ENCODE measurements at regions not wholly inside any gene's neighbourhood (a gene's known extent, or its start where the extent isn't known, plus 50 kb on each side); places are given as distances from the start of the nearest gene placed in this dataset.

GRCh38 chr9:129462360-129462759 lies 158.5 kb downstream of the C9orf50 start:
- H3K27me3 ChIP-seq (ENCODE audit: insufficient read depth, poor library complexity, severe bottlenecking), result no peaks in the 10 kb centered on the region
- no peak overlapping the region for H3K4me3 ChIP-seq (replicated peaks; ENCODE audit: insufficient read depth, low read length)
- H3K27ac ChIP-seq (replicated peaks), result no peak overlapping the region
- TF ChIP-seq GABPA (IDR thresholded peaks at IDR 0.05; ENCODE audit: low read depth) (no peak), POLR2AphosphoS5 (IDR thresholded peaks at IDR 0.05; ENCODE audit: low read depth) (no peak), SPI1 (IDR thresholded peaks at IDR 0.05; ENCODE audit: borderline replicate concordance, low read depth) (no peak), REST (IDR thresholded peaks at IDR 0.05; ENCODE audit: insufficient replicate concordance, low read depth) (no peak)
- TF ChIP-seq, protein P1, sequence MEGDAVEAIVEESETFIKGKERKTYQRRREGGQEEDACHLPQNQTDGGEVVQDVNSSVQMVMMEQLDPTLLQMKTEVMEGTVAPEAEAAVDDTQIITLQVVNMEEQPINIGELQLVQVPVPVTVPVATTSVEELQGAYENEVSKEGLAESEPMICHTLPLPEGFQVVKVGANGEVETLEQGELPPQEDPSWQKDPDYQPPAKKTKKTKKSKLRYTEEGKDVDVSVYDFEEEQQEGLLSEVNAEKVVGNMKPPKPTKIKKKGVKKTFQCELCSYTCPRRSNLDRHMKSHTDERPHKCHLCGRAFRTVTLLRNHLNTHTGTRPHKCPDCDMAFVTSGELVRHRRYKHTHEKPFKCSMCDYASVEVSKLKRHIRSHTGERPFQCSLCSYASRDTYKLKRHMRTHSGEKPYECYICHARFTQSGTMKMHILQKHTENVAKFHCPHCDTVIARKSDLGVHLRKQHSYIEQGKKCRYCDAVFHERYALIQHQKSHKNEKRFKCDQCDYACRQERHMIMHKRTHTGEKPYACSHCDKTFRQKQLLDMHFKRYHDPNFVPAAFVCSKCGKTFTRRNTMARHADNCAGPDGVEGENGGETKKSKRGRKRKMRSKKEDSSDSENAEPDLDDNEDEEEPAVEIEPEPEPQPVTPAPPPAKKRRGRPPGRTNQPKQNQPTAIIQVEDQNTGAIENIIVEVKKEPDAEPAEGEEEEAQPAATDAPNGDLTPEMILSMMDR (IDR thresholded peaks at IDR 0.05; ENCODE audit: insufficient read depth, low read length), result no peak
- no peak for DNase-seq (ENCODE audit: low read depth in 1 of 2, low spot score in 1 of 2)

DNA sequence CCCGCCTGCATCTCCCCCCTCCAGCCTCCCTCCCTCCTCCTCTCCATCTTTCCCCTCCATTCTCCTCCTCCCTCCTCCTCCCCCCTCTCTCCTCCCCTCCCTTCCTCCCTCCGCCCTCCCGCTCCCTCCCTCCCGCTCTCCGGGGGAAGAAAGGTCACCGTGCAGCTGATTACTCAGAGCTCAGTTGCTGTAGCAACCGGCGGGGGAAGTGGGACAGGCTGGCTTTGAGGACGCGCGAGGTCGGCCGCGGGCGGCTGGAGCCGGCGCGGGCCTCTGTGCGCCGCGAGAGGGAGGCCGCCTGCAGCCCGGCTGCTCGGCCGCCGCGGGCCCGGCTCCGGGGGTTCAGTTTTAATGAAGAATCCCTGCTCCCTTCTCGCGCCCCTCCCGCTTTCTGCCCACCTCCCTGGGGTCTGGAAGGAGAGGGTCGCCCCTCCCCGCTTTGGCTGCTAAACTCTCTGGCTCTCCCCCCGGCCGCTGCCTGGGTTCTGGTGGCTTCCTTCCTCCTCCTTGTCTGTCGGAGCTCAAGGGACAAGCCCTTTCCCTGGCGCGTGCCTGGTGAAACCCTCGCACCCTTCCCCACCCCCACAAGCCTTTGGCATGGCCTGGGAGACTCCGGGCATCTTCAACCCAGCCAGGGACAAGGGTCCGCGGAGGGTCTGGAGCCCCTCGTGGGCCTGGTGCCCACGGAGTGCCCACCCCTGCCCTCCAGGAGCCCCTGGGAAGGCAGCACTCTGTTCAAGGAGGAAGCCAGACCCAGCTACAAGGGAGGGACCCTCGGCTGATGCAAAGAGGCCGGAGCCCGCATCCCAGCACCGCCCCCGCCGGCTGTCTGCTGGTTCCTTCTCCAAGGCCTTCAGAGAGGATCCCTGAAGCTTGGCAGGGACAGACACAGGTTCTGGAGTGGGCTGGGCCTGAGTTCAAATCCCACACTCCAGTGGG lies 160.3 kb downstream of the C9orf50 start:
- Histone ChIP-seq H3K27ac (replicated peaks) (peak overlapping the region; percentile 100), H3K27me3 (ENCODE audit: insufficient read depth, poor library complexity, severe bottlenecking) (no peaks in the 10 kb centered on the region), H3K4me3 (replicated peaks; ENCODE audit: insufficient read depth, low read length) (peak overlapping the region; percentile 5)
- DNase-seq (ENCODE audit: low read depth in 1 of 2, low spot score in 1 of 2), result peak; percentile 99
- peak; percentile 91 for TF ChIP-seq SPI1 (IDR thresholded peaks at IDR 0.05; ENCODE audit: borderline replicate concordance, low read depth)
- TF ChIP-seq, protein P1 (IDR thresholded peaks at IDR 0.05; ENCODE audit: insufficient read depth, low read length), result no peak
- TF ChIP-seq POLR2AphosphoS5 (IDR thresholded peaks at IDR 0.05; ENCODE audit: low read depth), result peak; percentile 74
- TF ChIP-seq GABPA (IDR thresholded peaks at IDR 0.05; ENCODE audit: low read depth), result no peak
- TF ChIP-seq REST (IDR thresholded peaks at IDR 0.05; ENCODE audit: insufficient replicate concordance, low read depth), result no peak

- no peak for TF ChIP-seq GABPA (IDR thresholded peaks at IDR 0.05; ENCODE audit: low read depth)
- TF ChIP-seq SPI1 (IDR thresholded peaks at IDR 0.05; ENCODE audit: borderline replicate concordance, low read depth), result no peak
- TF ChIP-seq REST (IDR thresholded peaks at IDR 0.05; ENCODE audit: insufficient replicate concordance, low read depth), result no peak
- no peak for TF ChIP-seq POLR2AphosphoS5 (IDR thresholded peaks at IDR 0.05; ENCODE audit: low read depth)
- TF ChIP-seq, protein P1 (IDR thresholded peaks at IDR 0.05; ENCODE audit: insufficient read depth, low read length), result no peak
- Histone ChIP-seq H3K27ac (replicated peaks) (peak overlapping the region; percentile 95), H3K27me3 (ENCODE audit: insufficient read depth, poor library complexity, severe bottlenecking) (no peaks in the 10 kb centered on the region), H3K4me3 (replicated peaks; ENCODE audit: insufficient read depth, low read length) (no peak overlapping the region)
- no peak for DNase-seq (ENCODE audit: low read depth in 1 of 2, low spot score in 1 of 2)
Observed at GRCh38 chr9:129459547-129460322, 161.2 kb downstream of the C9orf50 start.

Measured in HL-60 (cell line).